OCI-LY7 (cell line): ENCODE measurements at regions not wholly inside any gene's neighbourhood (a gene's known extent, or its start where the extent isn't known, plus 50 kb on each side); places are given as distances from the start of the nearest gene placed in this dataset.

Source experiments
- CTCF ChIP-seq: fragments of 200-600 bp; sonication (generic); conservative IDR thresholded peaks from 2 replicates; pipeline ENCODE4 v1.5.1; 2014; ENCODE audit warnings: mild to moderate bottlenecking, antibody characterized with exemption, low read length, moderate library complexity, mixed read lengths
- EZH2phosphoT487 ChIP-seq: fragments of 200-600 bp; sonication (generic); IDR thresholded peaks from 2 replicates; pipeline ENCODE4 v1.6.1; 2018; ENCODE audit warnings: low read depth, borderline replicate concordance, mild to moderate bottlenecking, mixed run types, antibody characterized with exemption, low read length, moderate library complexity, mixed read lengths

GRCh38 chr19:5220361-5220760, 120.3 kb downstream of the PTPRS start:
- no peak for TF ChIP-seq CTCF
- no peak for TF ChIP-seq EZH2phosphoT487
